GM12878 (cell line): ENCODE measurements at regions not wholly inside any gene's neighbourhood (a gene's known extent, or its start where the extent isn't known, plus 50 kb on each side); places are given as distances from the start of the nearest gene placed in this dataset.

Source experiments
- ATAC-seq: fragments of 200-7000 bp; cut with Tn5 transposase; 3 replicates; pipeline ENCODE4 v1.9.1; 2020; ENCODE audit warnings: mild to moderate bottlenecking, moderate library complexity
- BruUV-seq: library from RNA; stranded (reverse); fragments of 400-500 nt; replicated peaks from 2 replicates; lab custom pipeline; 2021; lab: Mats Ljungman, UMichigan
- CTCF ChIA-PET: fragments of 300-600 bp; sonication (Branson Sonifier 250); formaldehyde crosslinking; extraction: SDS; loops from one replicate; lab custom pipeline; 2021; ENCODE audit warnings: inconsistent platforms; lab: Yijun Ruan, JAX
- POLR2A ChIA-PET: fragments of 350-600 bp; formaldehyde crosslinking; extraction: SDS; loops from one replicate; lab custom pipeline; 2021; ENCODE audit warnings: inconsistent platforms; lab: Charles Lee
- RAD21 ChIA-PET: fragments of 300-600 bp; sonication (Branson Sonifier 250); formaldehyde crosslinking; loops from one replicate; lab custom pipeline; 2023; ENCODE audit warnings: antibody characterized with exemption; ENCODE audit not compliant: unreplicated experiment; lab: Charles Lee
- SMC1A ChIA-PET: fragments of 300-600 bp; sonication (Branson Sonifier 250); formaldehyde crosslinking; loops from one replicate; lab custom pipeline; 2023; ENCODE audit not compliant: unreplicated experiment, uncharacterized antibody; lab: Charles Lee
- DNase-seq: peaks from one replicate; pipeline ENCODE4 v3.0.0-alpha.2; 2011; ENCODE audit warnings: low read depth, low spot score
- FAIRE-seq: peaks from 3 replicates; lab custom pipeline; 2011; peaks lifted over from hg19 to GRCh38; lab: Jason Lieb, UNC
- H2AFZ ChIP-seq: 2 replicates; pipeline ENCODE4 v1.6.0; 2011; ENCODE audit warnings: low read depth, low read length, control low read depth; ENCODE audit not compliant: control insufficient read depth
- H3K27ac ChIP-seq: 2 replicates; pipeline ENCODE4 v1.5.1; 2011; ENCODE audit warnings: control low read depth; ENCODE audit not compliant: control insufficient read depth, insufficient read depth
- H3K27me3 ChIP-seq, 2 experiments: replicated peaks in 1 of 2; 2 replicates each; pipeline versions ENCODE4 v1.6.0 to v1.6.1; 2011; ENCODE audit warnings: low read length in 1 of 2; ENCODE audit not compliant: control insufficient read depth in 2 of 2, insufficient read depth in 2 of 2
- H3K36me3 ChIP-seq, 2 experiments: 2 replicates each; pipeline ENCODE4 v1.5.1; 2011; ENCODE audit warnings: low read length in 1 of 2; ENCODE audit not compliant: control insufficient read depth in 2 of 2, insufficient read depth in 2 of 2
- H3K4me1 ChIP-seq: 2 replicates; pipeline ENCODE4 v1.6.1; 2011; ENCODE audit warnings: mild to moderate bottlenecking, low read length, moderate library complexity, mixed read lengths; ENCODE audit not compliant: control insufficient read depth, insufficient read depth
- H3K4me2 ChIP-seq: 2 replicates; pipeline ENCODE4 v1.6.0; 2011; ENCODE audit warnings: control low read depth; ENCODE audit not compliant: control insufficient read depth, insufficient read depth
- H3K4me3 ChIP-seq: fragments of 200-600 bp; sonication (generic); 2 replicates; pipeline ENCODE4 v1.5.1; 2016
- H3K79me2 ChIP-seq: 2 replicates; pipeline ENCODE4 v1.6.0; 2011; ENCODE audit warnings: low read length; ENCODE audit not compliant: control insufficient read depth, insufficient read depth
- H3K9ac ChIP-seq: 2 replicates; pipeline ENCODE4 v1.8.0; 2011; ENCODE audit warnings: low read length, control low read depth, mixed read lengths; ENCODE audit not compliant: control insufficient read depth, insufficient read depth
- H3K9me3 ChIP-seq: replicated peaks from 3 replicates; pipeline ENCODE4 v1.5.1; 2011; ENCODE audit warnings: mild to moderate bottlenecking, low read length; ENCODE audit not compliant: control insufficient read depth, insufficient read depth
- H4K20me1 ChIP-seq: 2 replicates; pipeline ENCODE4 v1.6.0; 2011; ENCODE audit not compliant: control insufficient read depth, insufficient read depth
- ASH2L ChIP-seq: fragments of 300-600, 200-600 bp; sonication (generic); IDR thresholded peaks from 2 replicates; pipeline ENCODE4 v1.6.1; 2017; ENCODE audit warnings: low read depth, mild to moderate bottlenecking, borderline replicate concordance
- CBFB ChIP-seq: IDR thresholded peaks from 2 replicates; pipeline ENCODE4 v1.6.1; 2016; ENCODE audit warnings: antibody characterized with exemption, low read depth
- CEBPB ChIP-seq, 2 experiments: fragments of 150-350 bp in 1 of 2; IDR thresholded peaks; 2 replicates each; pipeline ENCODE4 v1.6.1; 2012 to 2014; ENCODE audit warnings: low read depth in 2 of 2, low read length in 2 of 2, borderline replicate concordance in 1 of 2, inconsistent platforms in 1 of 2
- MYC ChIP-seq: IDR thresholded peaks from 2 replicates; pipeline ENCODE4 v1.6.1; 2011; ENCODE audit warnings: mild to moderate bottlenecking, low read length, moderate library complexity, inconsistent platforms; ENCODE audit not compliant: insufficient read depth, insufficient replicate concordance, insufficient read length, severe bottlenecking
- POLR2AphosphoS5 ChIP-seq: IDR thresholded peaks from 2 replicates; pipeline ENCODE4 v1.6.1; 2011; ENCODE audit warnings: mild to moderate bottlenecking, low read length, inconsistent platforms
- SIN3A ChIP-seq: IDR thresholded peaks from 2 replicates; pipeline ENCODE4 v1.6.1; 2012; ENCODE audit warnings: low read depth, low read length, improper control_type of control experiment
- SREBF1 ChIP-seq: IDR thresholded peaks from 2 replicates; pipeline ENCODE4 v1.6.1; 2012; ENCODE audit warnings: mild to moderate bottlenecking, low read length
- WGBS: methylation state at CpG from one replicate; pipeline ENCODE4 v1.1.6; 2016; ENCODE audit warnings: low lambda C conversion rate; ENCODE audit not compliant: insufficient replicate concordance, insufficient coverage; ENCODE audit errors: missing lambda C conversion rate; 5-methylcytosine and 5-hydroxymethylcytosine counted together
- in situ Hi-C: fragments of 300-500 bp; cut with MboI; formaldehyde crosslinking; loops from 9 replicates; pipeline ENCODE4 v1.14.3; 2018; ENCODE audit warnings: mixed read lengths
- intact Hi-C: fragments of 100-400 bp; cut with micrococcal nuclease; formaldehyde crosslinking; loops from one replicate; pipeline ENCODE4 v1.14.2; 2022; ENCODE audit not compliant: unreplicated experiment

DNA sequence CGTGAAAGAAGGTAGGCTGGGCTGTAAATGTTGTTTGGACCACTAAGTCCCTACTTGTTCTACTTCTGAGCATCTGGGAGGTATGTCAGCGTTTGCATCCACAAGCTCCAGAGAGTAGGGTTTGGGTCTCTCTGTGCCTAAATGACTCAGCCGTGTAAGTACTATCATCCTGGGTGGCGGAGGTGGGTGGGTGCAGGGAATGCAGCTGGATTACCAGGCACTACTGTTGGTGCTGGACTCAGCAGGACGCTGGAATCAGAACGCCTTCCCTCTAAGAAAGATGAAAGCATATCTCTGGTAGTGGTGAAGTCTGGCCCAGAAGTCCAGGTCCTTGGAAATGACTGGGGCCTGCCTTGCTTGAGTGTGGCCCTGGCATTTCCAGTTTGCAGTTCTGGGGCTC lies 289.7 kb downstream of the PCNX1 start:
- no peak for FAIRE-seq
- no peaks in the 10 kb centered on the region for H4K20me1 ChIP-seq
- DNase-seq, result no peak
- H3K27ac ChIP-seq, result no peak overlapping the region
- in situ Hi-C loops, result no loop called here
- no peak overlapping the region for H2AFZ ChIP-seq
- no peaks in the 10 kb centered on the region for H3K36me3 ChIP-seq
- H3K27me3 ChIP-seq, result no peaks in the 10 kb centered on the region; a peak in 1 of 4 replicates
- no peak for TF ChIP-seq SREBF1
- no peak for TF ChIP-seq MYC
- TF ChIP-seq CEBPB (IDR thresholded peaks at IDR 0.05; ENCODE audit: borderline replicate concordance in 1 of 2, low read depth in 2 of 2, low read length in 2 of 2), result no peak
- TF ChIP-seq SIN3A, result no peak
- H3K4me3 ChIP-seq, result no peak overlapping the region
- WGBS, result 45% methylated on average over 6 of the region's 6 CpGs
- SMC1A ChIA-PET, result no interaction called here
- CTCF ChIA-PET, result interaction anchor here (0.6 to 1.1 kb wide), 3 partner anchors 37 to 113 kb away, joined by 3 read pairs; no protein-coding TSS in a partner anchor
- intact Hi-C loops, result no loop called here
- RAD21 ChIA-PET, result no interaction called here
- no peak for ATAC-seq
- no peak overlapping the region for H3K9ac ChIP-seq
- H3K4me2 ChIP-seq, result no peak overlapping the region
- no peaks in the 10 kb centered on the region for H3K4me1 ChIP-seq
- no TSS peak for BruUV-seq
- POLR2A ChIA-PET, result interaction anchor here (0.5 to 1.0 kb wide), 4 partner anchors 11 to 1554 kb away, joined by 3 to 5 read pairs (median 3); no protein-coding TSS in a partner anchor
- H3K79me2 ChIP-seq, result no peaks in the 10 kb centered on the region
- no peaks in the 10 kb centered on the region for H3K9me3 ChIP-seq

DNA sequence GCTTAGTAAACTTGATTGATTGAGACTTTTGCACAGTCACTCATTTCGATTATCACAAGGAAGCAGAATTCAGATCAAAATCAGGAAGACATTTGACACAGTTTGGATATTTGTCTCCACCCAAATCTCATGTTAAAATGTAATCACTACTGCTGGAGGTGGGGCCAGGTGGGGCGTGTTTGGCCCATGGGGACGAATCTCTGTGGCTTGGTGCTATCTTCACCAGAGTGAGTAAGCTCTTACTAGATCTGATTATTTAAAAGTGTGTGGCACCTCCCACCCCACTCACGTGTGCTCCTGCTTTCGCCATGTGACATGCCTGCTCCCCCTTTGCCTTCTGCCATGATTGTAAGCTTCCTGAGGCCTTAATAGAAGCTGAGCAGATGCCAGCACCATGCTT lies 291.4 kb downstream of the PCNX1 start:
- no peaks in the 10 kb centered on the region for H3K4me1 ChIP-seq
- no peak overlapping the region for H3K27ac ChIP-seq
- ATAC-seq (no peak), FAIRE-seq (no peak), DNase-seq (no peak)
- H3K36me3 ChIP-seq, result no peaks in the 10 kb centered on the region
- H4K20me1 ChIP-seq, result no peaks in the 10 kb centered on the region
- 36% methylated on average over 5 of the region's 5 CpGs for WGBS
- no peaks in the 10 kb centered on the region for H3K9me3 ChIP-seq
- CTCF ChIA-PET, result no interaction called here
- in situ Hi-C loops, result no loop called here
- BruUV-seq, result no TSS peak
- TF ChIP-seq CBFB (no peak), ASH2L (no peak), POLR2AphosphoS5 (no peak)
- H3K79me2 ChIP-seq, result no peaks in the 10 kb centered on the region
- no peaks in the 10 kb centered on the region for H3K27me3 ChIP-seq
- RAD21 ChIA-PET, result no interaction called here
- no peak overlapping the region for H3K9ac ChIP-seq
- SMC1A ChIA-PET, result interaction anchor here (0.9 kb wide), 1 partner anchor 17 kb away, joined by 3 read pairs; no protein-coding TSS in a partner anchor
- intact Hi-C loops, result no loop called here
- POLR2A ChIA-PET, result no interaction called here
- no peak overlapping the region for H2AFZ ChIP-seq
- no peak overlapping the region for H3K4me3 ChIP-seq
- H3K4me2 ChIP-seq, result no peak overlapping the region
